NT2/D1 (cell line): ENCODE measurements at regions not wholly inside any gene's neighbourhood (a gene's known extent, or its start where the extent isn't known, plus 50 kb on each side); places are given as distances from the start of the nearest gene placed in this dataset.

Experiments used
- YY1 ChIP-seq: IDR thresholded peaks from 2 replicates; pipeline ENCODE4 v1.6.1; 2011; ENCODE audit not compliant: insufficient read length, insufficient read depth
- ZNF274 ChIP-seq: IDR thresholded peaks from 2 replicates; pipeline ENCODE4 v1.6.1; 2011; ENCODE audit warnings: mild to moderate bottlenecking, low read depth, low read length

DNA sequence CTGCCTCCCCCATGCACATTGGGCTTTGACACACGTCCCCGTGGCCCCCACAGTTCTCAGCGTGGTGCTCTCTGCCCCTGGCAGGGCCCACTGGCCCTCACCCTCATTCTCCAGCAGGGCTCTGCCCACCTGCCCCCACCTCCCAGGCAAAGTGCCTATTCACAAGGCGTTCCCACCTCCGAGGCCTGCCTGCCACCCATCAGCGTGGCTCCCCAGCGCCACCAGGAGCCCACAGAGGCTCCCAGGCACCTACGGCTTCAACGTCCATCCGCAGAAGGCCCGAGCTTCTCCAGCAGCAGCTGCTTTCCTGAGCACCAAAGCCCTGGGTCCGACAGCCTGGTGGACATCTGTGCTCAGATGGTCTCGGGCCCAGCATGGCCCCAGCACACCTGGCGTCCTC, 211.8 kb upstream of the PPP2R2D start:
- TF ChIP-seq YY1 (no peak), ZNF274 (no peak)
